ENCODE measurements at regions not wholly inside any gene's neighbourhood (a gene's known extent, or its start where the extent isn't known, plus 50 kb on each side); places are given as distances from the start of the nearest gene placed in this dataset.

- DNase-seq (ENCODE audit: low spot score), result no peak
- H3K27ac Mint-ChIP-seq, result no peak overlapping the region
- H3K27me3 Mint-ChIP-seq (ENCODE audit: low read depth), result no peaks in the 10 kb centered on the region
- no peaks in the 10 kb centered on the region for H3K36me3 Mint-ChIP-seq (ENCODE audit: low read depth)
- no peaks in the 10 kb centered on the region for H3K9me3 Mint-ChIP-seq
- no peaks in the 10 kb centered on the region for H3K4me1 Mint-ChIP-seq (ENCODE audit: low read depth)
- H3K4me3 Mint-ChIP-seq, result no peak overlapping the region
Measured at GRCh38 chr3:182585532-182586150, 207.7 kb upstream of the ATP11B start.

DNA sequence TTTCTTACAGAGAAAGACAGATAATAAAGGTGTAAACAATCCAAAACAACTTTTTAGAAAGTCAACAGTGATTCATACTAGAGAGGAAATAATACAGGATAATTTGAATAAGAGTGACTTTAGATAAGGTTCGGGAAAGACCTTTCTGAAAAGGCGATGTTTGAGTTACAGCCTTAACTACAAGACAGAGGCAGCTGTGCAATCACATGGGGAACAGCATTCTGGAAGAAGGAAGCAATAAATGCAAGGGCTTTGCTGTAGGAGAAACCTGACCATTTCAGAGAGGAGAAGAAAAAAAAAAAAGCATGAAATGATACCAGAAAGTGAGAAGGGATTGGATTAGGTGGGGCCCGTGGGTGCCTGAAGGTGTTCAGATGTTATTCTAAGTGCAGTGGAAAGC lies 200.6 kb upstream of the ATP11B start:
- DNase-seq (ENCODE audit: low spot score), result no peak
- Mint-ChIP-seq H3K27ac (no peak overlapping the region), H3K9me3 (no peaks in the 10 kb centered on the region), H3K4me1 (ENCODE audit: low read depth) (no peaks in the 10 kb centered on the region), H3K27me3 (ENCODE audit: low read depth) (no peaks in the 10 kb centered on the region), H3K36me3 (ENCODE audit: low read depth) (no peaks in the 10 kb centered on the region), H3K4me3 (no peak overlapping the region)

GRCh38 chr3:182596676-182597410 lies 196.5 kb upstream of the ATP11B start:
- no peak for DNase-seq (ENCODE audit: low spot score)
- H3K4me1 Mint-ChIP-seq (ENCODE audit: low read depth), result no peaks in the 10 kb centered on the region
- no peaks in the 10 kb centered on the region for H3K36me3 Mint-ChIP-seq (ENCODE audit: low read depth)
- no peaks in the 10 kb centered on the region for H3K27me3 Mint-ChIP-seq (ENCODE audit: low read depth)
- H3K27ac Mint-ChIP-seq, result no peak overlapping the region
- H3K4me3 Mint-ChIP-seq, result no peak overlapping the region
- H3K9me3 Mint-ChIP-seq, result no peaks in the 10 kb centered on the region

DNA sequence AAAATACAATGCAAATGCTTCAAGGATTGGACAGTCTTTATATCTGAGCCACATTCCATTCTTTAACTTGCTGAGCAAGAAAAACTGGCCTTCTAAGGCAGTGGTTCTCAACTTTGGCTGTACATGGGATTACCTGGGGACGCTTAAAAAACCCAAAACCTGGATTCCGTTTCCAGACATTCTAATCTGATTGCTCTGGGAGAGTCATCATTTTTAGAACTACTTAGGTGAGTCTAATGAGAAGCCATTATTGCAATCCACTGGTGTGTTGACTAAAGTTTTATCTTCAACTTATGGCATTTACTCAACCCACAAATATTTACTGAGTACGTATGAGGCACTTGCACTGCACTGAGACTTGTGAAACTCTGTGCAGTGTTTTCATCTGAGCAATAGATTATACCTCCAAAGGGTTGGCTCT lies 195.7 kb upstream of the ATP11B start:
- Mint-ChIP-seq H3K36me3 (ENCODE audit: low read depth) (no peaks in the 10 kb centered on the region), H3K4me1 (ENCODE audit: low read depth) (no peaks in the 10 kb centered on the region), H3K27ac (no peak overlapping the region), H3K27me3 (ENCODE audit: low read depth) (no peaks in the 10 kb centered on the region), H3K4me3 (no peak overlapping the region), H3K9me3 (no peaks in the 10 kb centered on the region)
- no peak for DNase-seq (ENCODE audit: low spot score)

DNA sequence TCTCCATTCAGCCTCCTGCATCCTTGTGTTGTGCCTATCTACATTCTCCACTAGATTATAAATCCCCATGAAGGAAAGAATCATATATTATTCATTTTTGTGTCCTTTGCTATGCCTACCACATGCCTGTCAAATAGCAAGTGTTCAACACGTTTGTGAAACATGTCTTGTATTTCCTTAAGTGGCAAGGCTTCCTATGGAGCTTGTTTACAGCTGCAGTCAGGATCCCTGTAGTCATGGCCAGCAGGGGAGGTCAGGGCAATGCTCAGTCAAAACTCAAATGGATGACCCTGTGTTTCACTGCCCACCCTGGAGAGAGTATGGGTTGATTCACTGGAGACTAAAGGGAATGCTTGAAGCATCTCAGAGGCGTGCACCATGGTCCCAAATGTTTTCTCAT lies 191.7 kb upstream of the ATP11B start:
- no peak for DNase-seq (ENCODE audit: low spot score)
- H3K27me3 Mint-ChIP-seq (ENCODE audit: low read depth), result no peaks in the 10 kb centered on the region
- H3K4me3 Mint-ChIP-seq, result no peak overlapping the region
- no peaks in the 10 kb centered on the region for H3K36me3 Mint-ChIP-seq (ENCODE audit: low read depth)
- no peaks in the 10 kb centered on the region for H3K9me3 Mint-ChIP-seq
- H3K27ac Mint-ChIP-seq, result no peak overlapping the region
- H3K4me1 Mint-ChIP-seq (ENCODE audit: low read depth), result no peaks in the 10 kb centered on the region

- Mint-ChIP-seq H3K4me1 (ENCODE audit: low read depth) (no peaks in the 10 kb centered on the region), H3K36me3 (ENCODE audit: low read depth) (no peaks in the 10 kb centered on the region), H3K9me3 (no peaks in the 10 kb centered on the region), H3K27ac (no peak overlapping the region), H3K4me3 (no peak overlapping the region), H3K27me3 (ENCODE audit: low read depth) (peaks cover 2% of the 10 kb centered on the region)
- DNase-seq (ENCODE audit: low spot score), result no peak
Measured at GRCh38 chr3:182603501-182603900, 189.8 kb upstream of the ATP11B start.

- peaks cover 2% of the 10 kb centered on the region for H3K27me3 Mint-ChIP-seq (ENCODE audit: low read depth)
- H3K4me1 Mint-ChIP-seq (ENCODE audit: low read depth), result no peaks in the 10 kb centered on the region
- no peak overlapping the region for H3K4me3 Mint-ChIP-seq
- no peaks in the 10 kb centered on the region for H3K36me3 Mint-ChIP-seq (ENCODE audit: low read depth)
- no peaks in the 10 kb centered on the region for H3K9me3 Mint-ChIP-seq
- no peak for DNase-seq (ENCODE audit: low spot score)
- no peak overlapping the region for H3K27ac Mint-ChIP-seq
Measured at GRCh38 chr3:182605882-182606611, 187.3 kb upstream of the ATP11B start.

DNA sequence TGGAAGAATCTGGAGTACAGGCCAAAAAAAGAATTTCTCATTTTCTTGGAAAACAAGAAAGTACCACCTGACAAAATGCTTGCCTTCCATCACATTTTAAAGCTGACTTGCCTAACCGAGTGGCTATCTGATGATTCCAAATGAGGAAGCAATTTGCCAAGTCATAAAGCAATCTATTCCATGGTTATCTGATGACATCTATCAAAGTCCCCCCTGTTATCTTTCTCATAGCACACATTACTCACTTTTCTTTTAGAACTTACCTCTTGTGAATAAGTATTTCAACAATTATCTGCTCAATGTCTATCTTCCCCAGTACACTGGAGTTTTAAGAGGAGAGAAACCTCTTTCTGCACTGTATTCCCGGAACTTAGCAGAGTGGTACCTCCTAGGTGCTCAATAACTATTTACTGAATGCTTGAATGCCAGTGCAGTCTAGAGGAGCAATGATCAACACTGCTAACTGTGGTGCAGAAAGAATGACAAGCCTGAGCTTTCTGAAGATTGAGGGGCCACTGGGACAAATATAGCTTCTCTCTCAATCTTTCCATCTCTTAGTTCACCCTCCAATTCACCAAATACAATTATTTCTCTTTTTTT lies 186.3 kb upstream of the ATP11B start:
- Mint-ChIP-seq H3K4me3 (no peak overlapping the region), H3K36me3 (ENCODE audit: low read depth) (no peaks in the 10 kb centered on the region), H3K27me3 (ENCODE audit: low read depth) (peaks cover 2% of the 10 kb centered on the region), H3K4me1 (ENCODE audit: low read depth) (no peaks in the 10 kb centered on the region), H3K27ac (no peak overlapping the region), H3K9me3 (no peaks in the 10 kb centered on the region)
- DNase-seq (ENCODE audit: low spot score), result no peak

DNA sequence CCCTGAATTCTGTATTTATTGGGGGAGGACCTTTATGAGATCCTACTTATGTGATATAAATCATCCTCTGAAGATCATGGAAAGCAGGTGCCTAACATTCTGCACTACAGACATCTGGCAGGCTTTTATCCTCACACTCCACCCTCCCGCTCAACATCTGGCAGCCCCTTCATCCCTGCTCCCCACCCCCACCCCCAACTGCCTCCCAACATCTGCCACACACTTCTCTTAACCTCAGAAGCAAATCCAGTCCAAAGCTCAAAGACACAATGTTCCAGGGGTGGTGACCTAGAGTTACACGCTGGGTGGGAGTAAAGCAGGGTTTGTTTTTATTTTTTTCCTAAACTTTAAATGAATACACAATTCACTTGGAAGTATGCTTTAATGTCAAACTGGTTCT lies 184.5 kb upstream of the ATP11B start:
- DNase-seq (ENCODE audit: low spot score), result no peak
- Mint-ChIP-seq H3K9me3 (no peaks in the 10 kb centered on the region), H3K27ac (no peak overlapping the region), H3K36me3 (ENCODE audit: low read depth) (no peaks in the 10 kb centered on the region), H3K4me3 (no peak overlapping the region), H3K27me3 (ENCODE audit: low read depth) (peaks cover 2% of the 10 kb centered on the region), H3K4me1 (ENCODE audit: low read depth) (no peaks in the 10 kb centered on the region)

DNA sequence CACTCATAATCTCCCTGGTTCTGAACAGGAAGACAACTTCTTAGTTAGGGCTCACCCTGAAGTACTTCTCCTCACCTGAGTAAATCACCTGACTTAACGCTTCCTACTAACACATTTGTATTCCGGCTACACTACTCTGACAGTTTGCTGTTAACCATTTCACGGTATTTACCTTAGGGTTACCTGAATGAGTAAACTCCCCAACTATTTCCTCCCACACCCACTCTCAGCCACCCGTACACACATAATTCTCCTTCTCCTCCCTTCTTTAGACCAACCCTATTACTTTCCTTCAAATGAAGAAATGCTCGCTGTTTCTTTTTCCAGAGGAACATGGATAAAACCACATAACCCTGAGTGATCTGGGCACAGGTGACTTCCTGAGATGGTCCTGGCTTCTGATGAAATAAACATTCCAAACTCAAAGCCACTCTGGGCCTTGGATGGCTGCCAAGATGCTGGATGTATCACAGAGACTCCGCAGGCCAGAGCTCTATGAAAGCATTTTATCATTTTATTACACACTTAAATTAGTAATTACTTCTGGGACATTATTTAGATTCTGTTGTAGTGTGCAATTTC lies 183.6 kb upstream of the ATP11B start:
- no peaks in the 10 kb centered on the region for H3K4me1 Mint-ChIP-seq (ENCODE audit: low read depth)
- no peak overlapping the region for H3K27ac Mint-ChIP-seq
- H3K9me3 Mint-ChIP-seq, result no peaks in the 10 kb centered on the region
- peaks cover 2% of the 10 kb centered on the region for H3K27me3 Mint-ChIP-seq (ENCODE audit: low read depth)
- no peaks in the 10 kb centered on the region for H3K36me3 Mint-ChIP-seq (ENCODE audit: low read depth)
- no peak for DNase-seq (ENCODE audit: low spot score)
- no peak overlapping the region for H3K4me3 Mint-ChIP-seq

- no peaks in the 10 kb centered on the region for H3K4me1 Mint-ChIP-seq (ENCODE audit: low read depth)
- H3K27ac Mint-ChIP-seq, result no peak overlapping the region
- H3K27me3 Mint-ChIP-seq (ENCODE audit: low read depth), result peaks cover 2% of the 10 kb centered on the region
- DNase-seq (ENCODE audit: low spot score), result no peak
- H3K9me3 Mint-ChIP-seq, result no peaks in the 10 kb centered on the region
- no peak overlapping the region for H3K4me3 Mint-ChIP-seq
- no peaks in the 10 kb centered on the region for H3K36me3 Mint-ChIP-seq (ENCODE audit: low read depth)
Measured at GRCh38 chr3:182612332-182612731, 181.0 kb upstream of the ATP11B start.

DNA sequence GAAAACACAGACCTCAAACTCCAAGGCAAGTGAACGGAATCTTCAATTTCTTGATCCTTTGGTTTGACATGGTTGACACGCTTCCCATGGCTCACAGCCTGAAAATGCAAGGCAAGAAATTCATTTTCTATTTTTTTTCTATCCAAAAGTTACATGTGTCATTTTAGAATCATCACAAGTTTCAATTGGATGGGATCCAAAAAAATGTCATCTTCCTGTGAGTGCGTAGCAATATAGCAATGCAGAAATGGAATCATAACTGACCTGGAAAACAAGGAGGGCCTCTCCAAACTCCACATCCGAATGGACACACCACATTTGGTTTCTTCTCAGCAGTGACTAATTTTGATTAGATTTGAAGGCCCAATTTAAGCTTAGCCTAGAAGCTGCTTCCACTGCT lies 175.8 kb upstream of the ATP11B start:
- Mint-ChIP-seq H3K9me3 (no peaks in the 10 kb centered on the region), H3K27ac (no peak overlapping the region), H3K27me3 (ENCODE audit: low read depth) (no peaks in the 10 kb centered on the region), H3K4me1 (ENCODE audit: low read depth) (no peaks in the 10 kb centered on the region), H3K4me3 (no peak overlapping the region), H3K36me3 (ENCODE audit: low read depth) (no peaks in the 10 kb centered on the region)
- no peak for DNase-seq (ENCODE audit: low spot score)

GRCh38 chr3:182618085-182618732 lies 175.1 kb upstream of the ATP11B start:
- no peak for DNase-seq (ENCODE audit: low spot score)
- H3K36me3 Mint-ChIP-seq (ENCODE audit: low read depth), result no peaks in the 10 kb centered on the region
- no peaks in the 10 kb centered on the region for H3K9me3 Mint-ChIP-seq
- no peaks in the 10 kb centered on the region for H3K27me3 Mint-ChIP-seq (ENCODE audit: low read depth)
- no peaks in the 10 kb centered on the region for H3K4me1 Mint-ChIP-seq (ENCODE audit: low read depth)
- H3K4me3 Mint-ChIP-seq, result no peak overlapping the region
- H3K27ac Mint-ChIP-seq, result no peak overlapping the region
